Transverse colon (tissue), 4 donors: ENCODE measurements at regions not wholly inside any gene's neighbourhood (a gene's known extent, or its start where the extent isn't known, plus 50 kb on each side); places are given as distances from the start of the nearest gene placed in this dataset.

Source experiments
- DNase-seq: peaks from one replicate; pipeline ENCODE4 v3.0.0-alpha.2; 2019
- H3K27ac ChIP-seq, 4 donors: fragments of 200-600 bp; sonication (generic); 2 replicates each; pipeline ENCODE4 v1.5.1; 2016 to 2018; ENCODE audit warnings: inconsistent platforms in 4 of 4
- H3K27me3 ChIP-seq: fragments of 200-600 bp; sonication (generic); 2 replicates; pipeline ENCODE4 v1.5.1; 2017; ENCODE audit warnings: inconsistent platforms
- H3K36me3 ChIP-seq, 4 donors: fragments of 200-600 bp; sonication (generic); 2 replicates each; pipeline ENCODE4 v1.5.1; 2017 to 2019; ENCODE audit warnings: inconsistent platforms in 4 of 4
- H3K4me1 ChIP-seq, 4 donors: fragments of 200-600 bp; sonication (generic); 2 replicates each; pipeline ENCODE4 v1.5.1; 2017 to 2020; ENCODE audit warnings: inconsistent platforms in 4 of 4
- H3K4me3 ChIP-seq, 4 donors: fragments of 200-600 bp; sonication (generic); 1 replicate in 1 of 4; 2 replicates in 3 of 4; pipeline versions ENCODE4 v1.5.1 to v1.6.1; 2017 to 2019; ENCODE audit warnings: inconsistent platforms in 4 of 4
- H3K9me3 ChIP-seq, 2 donors: fragments of 200-600 bp; sonication (generic); 2 replicates each; pipeline ENCODE4 v1.5.1; 2017 to 2019; ENCODE audit warnings: inconsistent platforms in 2 of 2
- CTCF ChIP-seq, 5 experiments: fragments of 200-600 bp in 3 of 5; fragments of 450-650 bp in 2 of 5; sonication (generic) in 3 of 5; IDR thresholded peaks; 1 replicate in 2 of 5; 2 replicates in 3 of 5; pipeline ENCODE4 v1.5.1; 2016 to 2017; ENCODE audit warnings: antibody characterized with exemption in 5 of 5, inconsistent platforms in 3 of 5, mild to moderate bottlenecking in 2 of 5, moderate library complexity in 1 of 5
- EP300 ChIP-seq: sonication (generic); formaldehyde crosslinking; IDR thresholded peaks from one replicate; pipeline ENCODE4 v1.6.1; 2017; ENCODE audit warnings: antibody characterized with exemption, low read depth
- POLR2A ChIP-seq: fragments of 450-650 bp; IDR thresholded peaks from one replicate; pipeline ENCODE4 v1.6.1; 2016; ENCODE audit warnings: antibody characterized with exemption, mild to moderate bottlenecking, moderate library complexity
- POLR2AphosphoS5 ChIP-seq, 3 donors: sonication (generic); formaldehyde crosslinking; IDR thresholded peaks; one replicate each; pipeline ENCODE4 v1.6.1; 2016; ENCODE audit warnings: antibody characterized with exemption in 3 of 3
- WGBS, 2 donors: methylation state at CpG; one replicate each; pipeline ENCODE4 v1.1.5; 2018; ENCODE audit warnings: low coverage in 1 of 2; 5-methylcytosine and 5-hydroxymethylcytosine counted together
- in situ Hi-C, 4 donors: fragments of 200-750 bp; cut with MboI; loops; one replicate each; pipeline versions ENCODE4 v1.15.0 to v1.15.1; 2017; ENCODE audit warnings: low sequenced_read_pairs in 3 of 4, low pct_ligation_motif_present in 1 of 4, low pct_unique_long_range_greater_than_20kb in 1 of 4
- intact Hi-C: fragments of 100-400 bp; cut with DNase I; formaldehyde crosslinking; loops from one replicate; pipeline ENCODE4 v1.15.1; 2023; ENCODE audit warnings: low total_unique reads

DNA sequence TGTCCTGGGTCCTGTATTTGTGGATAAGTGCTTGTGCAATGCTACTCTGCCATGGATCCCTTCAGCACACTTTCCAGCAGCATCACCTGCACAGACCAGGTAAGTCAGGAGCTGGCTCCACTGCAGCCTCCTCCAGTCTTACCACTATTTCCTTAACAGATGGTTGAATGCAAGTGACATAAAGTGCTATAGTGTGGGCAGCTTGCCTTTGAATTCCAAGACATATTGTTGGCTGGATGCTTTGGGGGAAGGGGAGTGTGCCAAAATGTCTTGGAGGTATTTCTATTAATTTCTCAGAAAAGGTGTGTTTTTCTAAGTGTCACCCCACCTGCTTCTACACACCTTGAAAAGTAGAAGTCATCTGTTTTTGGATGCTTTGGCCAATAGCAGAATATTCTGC, 352.2 kb upstream of the SUCLG2 start:
- Histone ChIP-seq H3K9me3 (no peaks in the 10 kb centered on the region), H3K4me1 (peaks cover 0 to 13% (median 5%) of the 10 kb centered on the region in 4 donors), H3K4me3 (no peak overlapping the region), H3K27me3 (peaks cover 19% of the 10 kb centered on the region), H3K27ac (no peak overlapping the region), H3K36me3 (no peaks in the 10 kb centered on the region)
- in situ Hi-C loops = no loop called here
- TF ChIP-seq EP300 (no peak), CTCF (IDR thresholded peaks at IDR 0.05) (no peak), POLR2AphosphoS5 (IDR thresholded peaks at IDR 0.05) (no peak), POLR2A (no peak)
- DNase-seq = no peak
- intact Hi-C loops = no loop called here

GRCh38 chr3:68004091-68004490, 349.7 kb upstream of the SUCLG2 start:
- no peak for TF ChIP-seq POLR2AphosphoS5 (IDR thresholded peaks at IDR 0.05)
- no peak for TF ChIP-seq CTCF (IDR thresholded peaks at IDR 0.05)
- no peak for TF ChIP-seq POLR2A
- TF ChIP-seq EP300 = no peak
- Histone ChIP-seq H3K27ac (no peak overlapping the region), H3K4me1 (peaks cover 0 to 13% (median 5%) of the 10 kb centered on the region in 4 donors), H3K36me3 (no peaks in the 10 kb centered on the region), H3K4me3 (no peak overlapping the region), H3K27me3 (peaks cover 19% of the 10 kb centered on the region), H3K9me3 (no peaks in the 10 kb centered on the region)
- in situ Hi-C loops (no loop called here), intact Hi-C loops (no loop called here)
- WGBS, 2 donors = 59 to 74% methylated on average over 5 to 7 of the region's 7 CpGs
- no peak for DNase-seq

DNA sequence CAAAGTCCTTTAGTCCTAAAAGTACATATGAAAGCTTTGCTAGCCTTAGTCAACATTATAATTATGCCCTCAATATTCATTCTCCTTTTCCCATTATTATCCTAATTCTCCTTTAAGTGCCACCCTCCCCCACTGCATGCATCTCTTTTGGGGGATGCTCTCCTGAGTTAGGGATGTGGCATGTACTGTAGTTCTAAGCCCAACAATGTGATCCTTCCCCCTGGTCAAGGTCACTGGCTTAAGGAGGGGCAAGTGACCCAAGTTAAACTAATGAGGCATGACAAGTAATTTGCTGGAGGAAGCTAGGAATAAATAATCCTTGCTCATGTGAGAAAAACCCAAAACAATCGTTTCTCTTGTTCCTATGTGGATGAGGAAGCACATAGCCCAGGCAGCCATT, 343.9 kb upstream of the SUCLG2 start:
- TF ChIP-seq CTCF (IDR thresholded peaks at IDR 0.05) (no peak), EP300 (no peak), POLR2AphosphoS5 (IDR thresholded peaks at IDR 0.05) (no peak)
- in situ Hi-C loops = no loop called here
- H3K9me3 ChIP-seq = no peaks in the 10 kb centered on the region
- H3K27me3 ChIP-seq = no peaks in the 10 kb centered on the region
- DNase-seq = no peak
- H3K27ac ChIP-seq = no peak overlapping the region
- no peaks in the 10 kb centered on the region for H3K4me1 ChIP-seq
- intact Hi-C loops = no loop called here
- H3K4me3 ChIP-seq = no peak overlapping the region
- WGBS, 2 donors = 55 to 57% methylated on average over 1 of the region's 1 CpG
- no peaks in the 10 kb centered on the region for H3K36me3 ChIP-seq

- in situ Hi-C loops = no loop called here
Observed at GRCh38 chr3:67995206-67995605, 340.8 kb upstream of the SUCLG2 start.

More at GRCh38 chr3:67995206-67995605, 340.8 kb upstream of the SUCLG2 start:
- 55 to 70% methylated on average over 1 to 3 of the region's 3 CpGs for WGBS, 2 donors
- no peak for DNase-seq
- Histone ChIP-seq H3K27ac (no peak overlapping the region), H3K27me3 (no peaks in the 10 kb centered on the region), H3K4me3 (no peak overlapping the region), H3K36me3 (no peaks in the 10 kb centered on the region), H3K9me3 (no peaks in the 10 kb centered on the region), H3K4me1 (no peaks in the 10 kb centered on the region)
- TF ChIP-seq POLR2AphosphoS5 (IDR thresholded peaks at IDR 0.05) = no peak
- TF ChIP-seq CTCF (IDR thresholded peaks at IDR 0.05) = no peak
- no peak for TF ChIP-seq EP300
- no peak for TF ChIP-seq POLR2A
- intact Hi-C loops = no loop called here
